Glutamatergic neuron (in vitro differentiated cells): ENCODE measurements at regions not wholly inside any gene's neighbourhood (a gene's known extent, or its start where the extent isn't known, plus 50 kb on each side); places are given as distances from the start of the nearest gene placed in this dataset.

Source experiments
- DNase-seq: peaks from one replicate; pipeline ENCODE4 v3.0.0; 2022
- H3K27ac Mint-ChIP-seq: one replicate; pipeline ENCODE4 v1.8.0; 2020; ENCODE audit warnings: mild to moderate bottlenecking, mixed read lengths, inconsistent platforms; ENCODE audit not compliant: unreplicated experiment
- H3K27me3 Mint-ChIP-seq: one replicate; pipeline ENCODE4 v1.8.0; 2020; ENCODE audit warnings: mild to moderate bottlenecking, moderate library complexity, mixed read lengths, inconsistent platforms; ENCODE audit not compliant: unreplicated experiment
- H3K36me3 Mint-ChIP-seq: one replicate; pipeline ENCODE4 v1.8.0; 2020; ENCODE audit warnings: mild to moderate bottlenecking, mixed read lengths, inconsistent platforms; ENCODE audit not compliant: unreplicated experiment
- H3K4me1 Mint-ChIP-seq: one replicate; pipeline ENCODE4 v1.8.0; 2020; ENCODE audit warnings: mild to moderate bottlenecking, low read depth, mixed read lengths, inconsistent platforms; ENCODE audit not compliant: unreplicated experiment
- H3K4me3 Mint-ChIP-seq: one replicate; pipeline ENCODE4 v1.8.0; 2020; ENCODE audit warnings: mild to moderate bottlenecking, mixed read lengths, inconsistent platforms; ENCODE audit not compliant: unreplicated experiment
- H3K9me3 Mint-ChIP-seq: one replicate; pipeline ENCODE4 v1.8.0; 2020; ENCODE audit warnings: mild to moderate bottlenecking, moderate library complexity, mixed read lengths, inconsistent platforms; ENCODE audit not compliant: unreplicated experiment
- CTCF ChIP-seq: fragments of 200-600 bp; sonication (generic); IDR thresholded peaks from one replicate; pipeline ENCODE4 v1.5.0; 2021; ENCODE audit not compliant: partially characterized antibody, unreplicated experiment

GRCh38 chr9:134268747-134269146, 57.5 kb upstream of the RXRA start:
- Mint-ChIP-seq H3K9me3 (peaks cover 3% of the 10 kb centered on the region), H3K27me3 (peaks cover 10% of the 10 kb centered on the region), H3K36me3 (peaks cover 6% of the 10 kb centered on the region), H3K4me3 (no peak overlapping the region), H3K27ac (no peak overlapping the region), H3K4me1 (peaks cover 5% of the 10 kb centered on the region)
- no peak for TF ChIP-seq CTCF
- DNase-seq = no peak

DNA sequence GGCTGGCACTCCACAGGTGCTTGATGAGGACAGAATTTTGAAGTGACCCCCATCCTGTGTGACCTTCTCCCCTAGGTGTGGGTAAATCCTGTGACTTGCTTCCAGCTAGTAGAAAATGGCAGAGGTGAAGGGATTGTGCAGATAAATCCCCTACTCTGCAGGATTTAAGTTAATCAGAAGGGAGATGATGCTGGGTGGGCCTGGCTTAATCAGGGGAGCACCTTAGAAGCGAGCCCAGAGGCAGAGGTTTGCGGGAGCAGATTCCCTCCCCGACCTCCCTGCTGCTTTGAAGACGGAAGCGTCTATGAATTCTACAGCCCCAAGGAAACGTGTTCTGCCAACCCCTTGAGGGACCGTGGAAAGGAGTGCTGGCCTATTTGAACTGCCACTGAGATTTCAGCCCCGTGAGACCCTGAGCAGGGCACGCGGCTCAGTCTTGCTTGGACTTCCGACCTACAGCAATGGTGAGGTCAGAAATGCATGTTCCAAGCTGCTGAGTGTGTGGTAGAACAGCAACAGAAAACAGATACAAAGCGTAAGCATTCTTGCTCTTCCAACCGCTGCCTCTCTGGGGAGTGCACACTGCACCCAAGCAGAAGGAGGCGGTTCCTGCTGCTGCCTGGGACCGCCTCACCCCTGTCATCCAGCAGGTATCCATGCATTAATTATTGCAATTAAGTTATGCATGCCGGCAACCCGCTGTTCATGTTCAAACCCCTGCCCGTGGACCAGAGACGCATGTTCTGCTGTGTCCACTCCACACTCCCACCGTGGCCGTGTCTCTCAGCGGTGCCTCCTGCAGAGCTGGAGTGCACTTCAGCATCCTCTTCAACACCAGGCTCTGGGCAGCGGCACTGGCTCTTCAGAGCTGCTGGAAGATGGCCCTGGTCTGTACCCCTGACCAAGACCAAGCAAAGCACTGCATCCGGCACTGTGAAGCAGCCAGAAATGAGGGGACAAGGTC, 54.6 kb upstream of the RXRA start:
- H3K4me3 Mint-ChIP-seq = no peak overlapping the region
- peaks cover 8% of the 10 kb centered on the region for H3K27me3 Mint-ChIP-seq
- DNase-seq = no peak
- no peak overlapping the region for H3K27ac Mint-ChIP-seq
- H3K9me3 Mint-ChIP-seq = peaks cover 5% of the 10 kb centered on the region
- peaks cover 4% of the 10 kb centered on the region for H3K4me1 Mint-ChIP-seq
- peaks cover 3% of the 10 kb centered on the region for H3K36me3 Mint-ChIP-seq
- TF ChIP-seq CTCF = no peak

GRCh38 chr9:134272302-134273023, 53.8 kb upstream of the RXRA start:
- Mint-ChIP-seq H3K27ac (no peak overlapping the region), H3K27me3 (peaks cover 8% of the 10 kb centered on the region), H3K36me3 (no peaks in the 10 kb centered on the region), H3K9me3 (peaks cover 5% of the 10 kb centered on the region), H3K4me1 (peaks cover 6% of the 10 kb centered on the region), H3K4me3 (no peak overlapping the region)
- no peak for DNase-seq
- TF ChIP-seq CTCF = no peak

DNA sequence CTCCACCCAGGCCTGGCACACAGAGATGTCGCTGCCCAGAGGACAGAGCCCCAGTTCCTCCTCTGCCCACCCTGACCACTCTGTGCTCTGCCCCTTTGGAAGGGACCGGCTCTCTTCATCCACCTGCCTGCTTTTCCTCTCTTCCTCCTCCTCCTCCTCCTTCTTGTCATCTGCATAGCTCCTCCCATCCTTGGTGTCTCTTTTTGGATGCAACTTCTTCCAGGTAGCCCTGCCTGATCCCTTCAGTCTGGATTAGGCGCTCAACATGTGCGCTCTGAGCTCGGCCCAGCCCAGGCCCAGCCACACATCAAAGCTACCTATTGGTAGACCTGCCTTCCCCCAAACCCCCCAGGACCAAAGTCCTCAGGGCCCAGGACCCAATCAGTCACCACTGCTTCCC, 52.6 kb upstream of the RXRA start:
- H3K27me3 Mint-ChIP-seq = peaks cover 6% of the 10 kb centered on the region
- H3K4me3 Mint-ChIP-seq = no peak overlapping the region
- DNase-seq = no peak
- H3K36me3 Mint-ChIP-seq = no peaks in the 10 kb centered on the region
- no peak overlapping the region for H3K27ac Mint-ChIP-seq
- peaks cover 5% of the 10 kb centered on the region for H3K9me3 Mint-ChIP-seq
- H3K4me1 Mint-ChIP-seq = peaks cover 4% of the 10 kb centered on the region
- no peak for TF ChIP-seq CTCF

DNA sequence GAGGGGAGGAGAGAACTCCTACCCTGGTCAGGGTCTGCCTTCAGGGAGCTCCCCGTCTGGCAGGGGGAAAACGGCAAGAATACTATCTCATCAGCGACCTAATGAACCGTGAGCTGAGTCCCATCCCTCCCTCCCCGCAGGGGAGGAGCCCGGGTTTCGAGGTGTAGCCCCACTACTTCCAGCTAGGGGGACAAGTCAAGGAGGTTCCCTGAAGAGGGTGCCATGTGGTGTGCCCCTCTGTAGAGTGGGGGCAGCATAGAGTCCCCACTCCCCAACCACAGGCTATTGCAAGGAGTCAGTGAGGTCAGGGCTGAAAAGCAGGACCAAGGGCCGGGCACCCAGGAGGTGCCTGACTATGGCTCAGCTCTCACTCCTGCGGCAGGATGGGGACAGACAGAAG, 50.9 kb upstream of the RXRA start:
- TF ChIP-seq CTCF = no peak
- Mint-ChIP-seq H3K36me3 (no peaks in the 10 kb centered on the region), H3K4me1 (peaks cover 4% of the 10 kb centered on the region), H3K4me3 (no peak overlapping the region), H3K27me3 (peaks cover 5% of the 10 kb centered on the region), H3K27ac (no peak overlapping the region), H3K9me3 (peaks cover 4% of the 10 kb centered on the region)
- no peak for DNase-seq
